HG03457 (cell line): ENCODE measurements at regions not wholly inside any gene's neighbourhood (a gene's known extent, or its start where the extent isn't known, plus 50 kb on each side); places are given as distances from the start of the nearest gene placed in this dataset.

Experiments used
- ATAC-seq: cut with Tn5 transposase; IDR thresholded peaks from one replicate; pipeline ENCODE4 v1.9.1; 2021; ENCODE audit warnings: moderate number of reproducible peaks; ENCODE audit not compliant: unreplicated experiment

GRCh38 chr5:117210796-117211195 lies 636.2 kb upstream of the SEMA6A start:
- ATAC-seq, result no peak

GRCh38 chr5:117209479-117209878 lies 634.9 kb upstream of the SEMA6A start:
- no peak for ATAC-seq

GRCh38 chr5:117207088-117207668 lies 632.6 kb upstream of the SEMA6A start:
- no peak for ATAC-seq

GRCh38 chr5:117205894-117206293 lies 631.3 kb upstream of the SEMA6A start:
- no peak for ATAC-seq

GRCh38 chr5:117204926-117205869 lies 630.6 kb upstream of the SEMA6A start:
- no peak for ATAC-seq

- ATAC-seq, result no peak
Observed at GRCh38 chr5:117204404-117204803, 629.8 kb upstream of the SEMA6A start.

- no peak for ATAC-seq
Observed at GRCh38 chr5:117203584-117203983, 629.0 kb upstream of the SEMA6A start.

GRCh38 chr5:117201001-117201400 lies 626.4 kb upstream of the SEMA6A start:
- no peak for ATAC-seq

- no peak for ATAC-seq
Observed at GRCh38 chr5:117195076-117195475, 620.5 kb upstream of the SEMA6A start.

GRCh38 chr5:117191251-117191650 lies 616.6 kb upstream of the SEMA6A start:
- no peak for ATAC-seq

GRCh38 chr5:117189784-117190183 lies 615.2 kb upstream of the SEMA6A start:
- no peak for ATAC-seq

- ATAC-seq, result no peak
Observed at GRCh38 chr5:117188211-117188610, 613.6 kb upstream of the SEMA6A start.

- no peak for ATAC-seq
Observed at GRCh38 chr5:117186751-117187150, 612.1 kb upstream of the SEMA6A start.

- no peak for ATAC-seq
Observed at GRCh38 chr5:117183326-117183725, 608.7 kb upstream of the SEMA6A start.

- ATAC-seq, result no peak
Observed at GRCh38 chr5:117182104-117182503, 607.5 kb upstream of the SEMA6A start.

GRCh38 chr5:117177302-117177701 lies 602.7 kb upstream of the SEMA6A start:
- ATAC-seq, result no peak

- no peak for ATAC-seq
Observed at GRCh38 chr5:117165068-117165467, 590.4 kb upstream of the SEMA6A start.

GRCh38 chr5:117161718-117162335 lies 587.2 kb upstream of the SEMA6A start:
- no peak for ATAC-seq

GRCh38 chr5:117160391-117160790 lies 585.8 kb upstream of the SEMA6A start:
- ATAC-seq, result no peak

- no peak for ATAC-seq
Observed at GRCh38 chr5:117149312-117149711, 574.7 kb upstream of the SEMA6A start.

GRCh38 chr5:117144086-117144485 lies 569.5 kb upstream of the SEMA6A start:
- no peak for ATAC-seq

- no peak for ATAC-seq
Observed at GRCh38 chr5:117143406-117143805, 568.8 kb upstream of the SEMA6A start.
